Panc1 (cell line): ENCODE measurements at regions not wholly inside any gene's neighbourhood (a gene's known extent, or its start where the extent isn't known, plus 50 kb on each side); places are given as distances from the start of the nearest gene placed in this dataset.
A peak's percentile ranks its signal among the peaks of the same experiment; 100 is the strongest.

Experiments used
- ATAC-seq: fragments of 200-7000 bp; cut with Tn5 transposase; 2 replicates; pipeline ENCODE4 v1.9.1; 2020; ENCODE audit warnings: mild to moderate bottlenecking, moderate library complexity
- BruUV-seq: library from RNA; stranded (reverse); fragments of 400-500 nt; replicated peaks from 2 replicates; lab custom pipeline; 2021; lab: Mats Ljungman, UMichigan
- CTCF ChIA-PET: fragments of 300-600 bp; sonication (Branson Sonifier 250); formaldehyde crosslinking; loops from one replicate; lab custom pipeline; 2022; ENCODE audit warnings: antibody characterized with exemption; lab: Charles Lee
- POLR2A ChIA-PET: fragments of 300-600 bp; sonication (Branson Sonifier 250); formaldehyde crosslinking; loops from one replicate; lab custom pipeline; 2022; ENCODE audit warnings: antibody characterized with exemption; lab: Charles Lee
- DNase-seq: peaks from one replicate; pipeline ENCODE4 v3.0.0-alpha.2; 2010; ENCODE audit warnings: low read depth, low spot score
- H3K27ac ChIP-seq: 2 replicates; pipeline ENCODE4 v1.5.1; 2011; ENCODE audit warnings: mild to moderate bottlenecking, low read length, inconsistent platforms
- H3K27me3 ChIP-seq: fragments of 200-500 bp; sonication (Bioruptor generic); 2 replicates; pipeline ENCODE4 v1.6.0; 2014; ENCODE audit warnings: low read length, inconsistent platforms; ENCODE audit not compliant: control insufficient read depth, insufficient read depth
- H3K36me3 ChIP-seq: fragments of 200-500 bp; sonication (Bioruptor generic); 2 replicates; pipeline ENCODE4 v1.5.1; 2014; ENCODE audit warnings: inconsistent platforms, mild to moderate bottlenecking, low read length, moderate library complexity; ENCODE audit not compliant: control insufficient read depth, insufficient read depth
- H3K4me1 ChIP-seq: 2 replicates; pipeline ENCODE4 v1.5.1; 2011; ENCODE audit warnings: inconsistent platforms, mild to moderate bottlenecking, low read length, moderate library complexity; ENCODE audit not compliant: control insufficient read depth, insufficient read depth
- H3K4me3 ChIP-seq, 2 experiments: 2 replicates each; pipeline ENCODE4 v1.5.1; 2011 to 2012; ENCODE audit warnings: low read depth in 2 of 2, low read length in 2 of 2, mild to moderate bottlenecking in 2 of 2, inconsistent platforms in 1 of 2, moderate library complexity in 1 of 2
- H3K9me3 ChIP-seq: fragments of 200-500 bp; sonication (Bioruptor generic); 2 replicates; pipeline ENCODE4 v1.5.1; 2014; ENCODE audit warnings: low read depth, mild to moderate bottlenecking, inconsistent platforms, low read length, moderate library complexity; ENCODE audit not compliant: control insufficient read depth, insufficient read depth
- CTCF ChIP-seq: fragments of 450-650 bp; IDR thresholded peaks from 2 replicates; pipeline ENCODE4 v1.5.1; 2017; ENCODE audit warnings: mild to moderate bottlenecking
- POLR2AphosphoS5 ChIP-seq: IDR thresholded peaks from 2 replicates; pipeline ENCODE4 v1.6.1; 2012; ENCODE audit warnings: mild to moderate bottlenecking, low read depth, low read length, moderate library complexity
- REST ChIP-seq, 2 experiments: IDR thresholded peaks; 2 replicates each; pipeline ENCODE4 v1.6.1; 2011 to 2012; ENCODE audit warnings: low read depth in 2 of 2, control low read depth in 1 of 2, low read length in 1 of 2, mild to moderate bottlenecking in 1 of 2, moderate library complexity in 1 of 2; ENCODE audit not compliant: insufficient read depth in 1 of 2
- SIN3A ChIP-seq: IDR thresholded peaks from 2 replicates; pipeline ENCODE4 v1.6.1; 2012; ENCODE audit warnings: low read depth, mild to moderate bottlenecking, low read length, moderate library complexity, borderline replicate concordance; ENCODE audit not compliant: insufficient read depth
- TCF7L2 ChIP-seq: IDR thresholded peaks from 2 replicates; pipeline ENCODE4 v1.6.1; 2011; ENCODE audit warnings: mild to moderate bottlenecking, low read depth, low read length, inconsistent platforms
- in situ Hi-C: cut with HindIII; loops from 2 replicates; pipeline ENCODE4 v1.10.0; 2016; ENCODE audit warnings: low sequenced_read_pairs, low pct_unique_long_range_greater_than_20kb
- intact Hi-C: fragments of 100-400 bp; cut with micrococcal nuclease; formaldehyde crosslinking; loops from one replicate; pipeline ENCODE4 v1.10.0; 2022; ENCODE audit not compliant: unreplicated experiment

- intact Hi-C loops: loop anchor here (10.0 kb wide), 1 partner anchor 1080 kb away; no protein-coding TSS in a partner anchor
- TF ChIP-seq TCF7L2 (no peak), SIN3A (no peak)
- ATAC-seq (no peak), DNase-seq (no peak)
- in situ Hi-C loops: no loop called here
- Histone ChIP-seq H3K4me3 (no peak overlapping the region), H3K36me3 (no peaks in the 10 kb centered on the region), H3K27me3 (peaks cover 20% of the 10 kb centered on the region), H3K4me1 (no peaks in the 10 kb centered on the region), H3K9me3 (no peaks in the 10 kb centered on the region), H3K27ac (no peak overlapping the region)
- ChIA-PET POLR2A (no interaction called here), CTCF (no interaction called here)
- no TSS peak for BruUV-seq
Observed at GRCh38 chr7:32214913-32215312, 144.7 kb upstream of the PDE1C start.

- H3K36me3 ChIP-seq: no peaks in the 10 kb centered on the region
- in situ Hi-C loops: no loop called here
- no peak for DNase-seq
- ATAC-seq: no peak
- CTCF ChIA-PET: interaction anchor here (0.7 kb wide), 1 partner anchor 1048 kb away, joined by 9 read pairs; no protein-coding TSS in a partner anchor
- H3K27me3 ChIP-seq: peaks cover 20% of the 10 kb centered on the region
- BruUV-seq: no TSS peak
- H3K27ac ChIP-seq: no peak overlapping the region
- intact Hi-C loops: loop anchor here (10.0 kb wide), 1 partner anchor 1078 kb away; no protein-coding TSS in a partner anchor
- TF ChIP-seq REST (IDR thresholded peaks at IDR 0.05; ENCODE audit: insufficient read depth in 1 of 2, low read depth in 2 of 2, low read length in 1 of 2) (no peak), SIN3A (no peak), CTCF (no peak), POLR2AphosphoS5 (no peak), TCF7L2 (no peak)
- no peaks in the 10 kb centered on the region for H3K9me3 ChIP-seq
- no peak overlapping the region for H3K4me3 ChIP-seq
- POLR2A ChIA-PET: no interaction called here
- H3K4me1 ChIP-seq: no peaks in the 10 kb centered on the region
Observed at GRCh38 chr7:32212321-32212720, 142.1 kb upstream of the PDE1C start.

- CTCF ChIA-PET: no interaction called here
- Histone ChIP-seq H3K36me3 (no peaks in the 10 kb centered on the region), H3K27me3 (peaks cover 13% of the 10 kb centered on the region), H3K4me1 (no peaks in the 10 kb centered on the region), H3K9me3 (no peaks in the 10 kb centered on the region), H3K27ac (no peak overlapping the region), H3K4me3 (no peak overlapping the region)
- peak; percentile 66 for TF ChIP-seq CTCF
- TF ChIP-seq SIN3A: no peak
- DNase-seq (no peak), ATAC-seq (peak; percentile 64)
- no TSS peak for BruUV-seq
- POLR2A ChIA-PET: no interaction called here
- intact Hi-C loops (no loop called here), in situ Hi-C loops (no loop called here)
Observed at GRCh38 chr7:32206987-32207386, 136.8 kb upstream of the PDE1C start.
